LNCaP clone FGC (cell line): ENCODE measurements at regions not wholly inside any gene's neighbourhood (a gene's known extent, or its start where the extent isn't known, plus 50 kb on each side); places are given as distances from the start of the nearest gene placed in this dataset.

Experiments
- DNase-seq: peaks from one replicate; pipeline ENCODE4 v3.0.0-alpha.2; 2011; ENCODE audit warnings: low read depth
- H3K4me3 ChIP-seq: 2 replicates; pipeline ENCODE4 v1.5.1; 2011; ENCODE audit warnings: mild to moderate bottlenecking, low read depth, low read length, control low read depth
- CTCF ChIP-seq: IDR thresholded peaks from 2 replicates; pipeline ENCODE4 v1.5.1; 2012; ENCODE audit warnings: mild to moderate bottlenecking; ENCODE audit not compliant: control insufficient read depth, insufficient read depth; ENCODE audit errors: extremely low read depth

GRCh38 chr1:166785987-166786386 lies 53.3 kb upstream of the POGK start:
- no peak overlapping the region for H3K4me3 ChIP-seq
- no peak for TF ChIP-seq CTCF
- no peak for DNase-seq

GRCh38 chr1:166789286-166789685 lies 50.0 kb upstream of the POGK start:
- no peak for TF ChIP-seq CTCF
- no peak for DNase-seq
- no peak overlapping the region for H3K4me3 ChIP-seq
